ENCODE measurements at regions not wholly inside any gene's neighbourhood (a gene's known extent, or its start where the extent isn't known, plus 50 kb on each side); places are given as distances from the start of the nearest gene placed in this dataset.

DNA sequence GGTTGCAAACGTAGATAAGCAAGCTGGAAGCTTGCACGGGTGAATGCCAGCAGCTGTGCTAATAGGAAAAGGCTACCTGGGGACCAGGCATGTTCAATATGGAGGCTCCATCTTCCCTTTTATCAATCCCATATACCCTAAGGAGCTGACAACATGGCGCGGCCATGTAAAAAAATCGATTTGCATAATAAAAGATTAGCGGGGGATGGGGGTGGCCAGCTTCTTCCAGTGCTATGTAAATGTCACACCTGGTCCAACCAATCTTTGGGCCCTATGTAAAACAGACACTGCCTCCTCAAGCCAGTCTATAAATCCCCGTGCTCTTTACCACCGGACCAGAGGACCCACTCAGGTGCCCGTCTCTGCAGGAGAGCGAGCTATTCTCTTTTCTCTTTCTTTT, 128.2 kb downstream of the GPAT3 start:
- CTCF ChIA-PET, result no interaction called here
- in situ Hi-C loops (cut with HindIII; ENCODE audit: low pct_unique_long_range_greater_than_20kb, low sequenced_read_pairs), result no loop called here
- BruUV-seq (replicated peaks), result no TSS peak

DNA sequence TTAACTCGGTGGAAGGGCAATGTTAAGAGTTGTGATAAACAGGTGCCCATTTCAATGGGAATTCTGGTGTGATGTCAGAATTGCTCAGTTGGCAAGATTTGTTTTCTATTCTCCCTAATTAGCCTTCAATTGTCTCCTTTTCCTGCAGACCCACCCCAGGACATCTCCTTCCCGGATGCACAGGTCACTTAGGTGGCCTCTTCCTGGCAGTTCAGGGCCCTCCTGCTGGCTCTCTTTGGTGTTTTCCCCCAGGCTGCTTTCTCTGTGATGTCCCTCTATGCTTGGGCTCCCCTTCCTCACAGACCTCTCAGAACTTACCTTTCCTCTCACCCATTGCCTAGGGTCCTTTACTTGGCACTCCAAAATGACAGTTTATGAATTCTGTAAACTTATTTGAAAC, 126.3 kb downstream of the GPAT3 start:
- BruUV-seq (replicated peaks), result no TSS peak
- no peak for ATAC-seq

More for the DNA sequence above, 128.2 kb downstream of the GPAT3 start:
- no peak overlapping the region for H3K4me3 ChIP-seq (ENCODE audit: low read depth in 2 of 2, low read length in 2 of 2)
- TF ChIP-seq SIN3A (IDR thresholded peaks at IDR 0.05; ENCODE audit: borderline replicate concordance, insufficient read depth, low read depth, low read length) (no peak), TCF7L2 (IDR thresholded peaks at IDR 0.05; ENCODE audit: low read depth, low read length) (no peak), POLR2AphosphoS5 (IDR thresholded peaks at IDR 0.05; ENCODE audit: low read depth, low read length) (no peak)
- TF ChIP-seq, protein P1, sequence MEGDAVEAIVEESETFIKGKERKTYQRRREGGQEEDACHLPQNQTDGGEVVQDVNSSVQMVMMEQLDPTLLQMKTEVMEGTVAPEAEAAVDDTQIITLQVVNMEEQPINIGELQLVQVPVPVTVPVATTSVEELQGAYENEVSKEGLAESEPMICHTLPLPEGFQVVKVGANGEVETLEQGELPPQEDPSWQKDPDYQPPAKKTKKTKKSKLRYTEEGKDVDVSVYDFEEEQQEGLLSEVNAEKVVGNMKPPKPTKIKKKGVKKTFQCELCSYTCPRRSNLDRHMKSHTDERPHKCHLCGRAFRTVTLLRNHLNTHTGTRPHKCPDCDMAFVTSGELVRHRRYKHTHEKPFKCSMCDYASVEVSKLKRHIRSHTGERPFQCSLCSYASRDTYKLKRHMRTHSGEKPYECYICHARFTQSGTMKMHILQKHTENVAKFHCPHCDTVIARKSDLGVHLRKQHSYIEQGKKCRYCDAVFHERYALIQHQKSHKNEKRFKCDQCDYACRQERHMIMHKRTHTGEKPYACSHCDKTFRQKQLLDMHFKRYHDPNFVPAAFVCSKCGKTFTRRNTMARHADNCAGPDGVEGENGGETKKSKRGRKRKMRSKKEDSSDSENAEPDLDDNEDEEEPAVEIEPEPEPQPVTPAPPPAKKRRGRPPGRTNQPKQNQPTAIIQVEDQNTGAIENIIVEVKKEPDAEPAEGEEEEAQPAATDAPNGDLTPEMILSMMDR (IDR thresholded peaks at IDR 0.05), result no peak
- TF ChIP-seq, protein P2, sequence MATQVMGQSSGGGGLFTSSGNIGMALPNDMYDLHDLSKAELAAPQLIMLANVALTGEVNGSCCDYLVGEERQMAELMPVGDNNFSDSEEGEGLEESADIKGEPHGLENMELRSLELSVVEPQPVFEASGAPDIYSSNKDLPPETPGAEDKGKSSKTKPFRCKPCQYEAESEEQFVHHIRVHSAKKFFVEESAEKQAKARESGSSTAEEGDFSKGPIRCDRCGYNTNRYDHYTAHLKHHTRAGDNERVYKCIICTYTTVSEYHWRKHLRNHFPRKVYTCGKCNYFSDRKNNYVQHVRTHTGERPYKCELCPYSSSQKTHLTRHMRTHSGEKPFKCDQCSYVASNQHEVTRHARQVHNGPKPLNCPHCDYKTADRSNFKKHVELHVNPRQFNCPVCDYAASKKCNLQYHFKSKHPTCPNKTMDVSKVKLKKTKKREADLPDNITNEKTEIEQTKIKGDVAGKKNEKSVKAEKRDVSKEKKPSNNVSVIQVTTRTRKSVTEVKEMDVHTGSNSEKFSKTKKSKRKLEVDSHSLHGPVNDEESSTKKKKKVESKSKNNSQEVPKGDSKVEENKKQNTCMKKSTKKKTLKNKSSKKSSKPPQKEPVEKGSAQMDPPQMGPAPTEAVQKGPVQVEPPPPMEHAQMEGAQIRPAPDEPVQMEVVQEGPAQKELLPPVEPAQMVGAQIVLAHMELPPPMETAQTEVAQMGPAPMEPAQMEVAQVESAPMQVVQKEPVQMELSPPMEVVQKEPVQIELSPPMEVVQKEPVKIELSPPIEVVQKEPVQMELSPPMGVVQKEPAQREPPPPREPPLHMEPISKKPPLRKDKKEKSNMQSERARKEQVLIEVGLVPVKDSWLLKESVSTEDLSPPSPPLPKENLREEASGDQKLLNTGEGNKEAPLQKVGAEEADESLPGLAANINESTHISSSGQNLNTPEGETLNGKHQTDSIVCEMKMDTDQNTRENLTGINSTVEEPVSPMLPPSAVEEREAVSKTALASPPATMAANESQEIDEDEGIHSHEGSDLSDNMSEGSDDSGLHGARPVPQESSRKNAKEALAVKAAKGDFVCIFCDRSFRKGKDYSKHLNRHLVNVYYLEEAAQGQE (IDR thresholded peaks at IDR 0.05; ENCODE audit: insufficient read depth in 1 of 2, low read depth in 2 of 2, low read length in 1 of 2), result no peak
- intact Hi-C loops (cut with micrococcal nuclease; ENCODE audit: unreplicated experiment), result no loop called here
- DNase-seq (ENCODE audit: low read depth, low spot score), result no peak
- H3K4me1 ChIP-seq (ENCODE audit: control insufficient read depth, insufficient read depth, low read length), result no peaks in the 10 kb centered on the region
- POLR2A ChIA-PET, result no interaction called here
- ATAC-seq, result no peak
- no peaks in the 10 kb centered on the region; the same call in 1 of the 2 replicates for H3K36me3 ChIP-seq (ENCODE audit: control insufficient read depth, insufficient read depth, low read length)
- H3K27me3 ChIP-seq (ENCODE audit: control insufficient read depth, insufficient read depth, low read length), result no peaks in the 10 kb centered on the region
- no peak overlapping the region for H3K27ac ChIP-seq (ENCODE audit: low read length)
- no peaks in the 10 kb centered on the region for H3K9me3 ChIP-seq (ENCODE audit: control insufficient read depth, insufficient read depth, low read depth, low read length)

More for the DNA sequence above, 126.3 kb downstream of the GPAT3 start:
- no peaks in the 10 kb centered on the region for H3K4me1 ChIP-seq (ENCODE audit: control insufficient read depth, insufficient read depth, low read length)
- ChIA-PET POLR2A (no interaction called here), CTCF (no interaction called here)
- no peak overlapping the region for H3K4me3 ChIP-seq (ENCODE audit: low read depth in 2 of 2, low read length in 2 of 2)
- intact Hi-C loops (cut with micrococcal nuclease; ENCODE audit: unreplicated experiment), result no loop called here
- no peaks in the 10 kb centered on the region for H3K9me3 ChIP-seq (ENCODE audit: control insufficient read depth, insufficient read depth, low read depth, low read length)
- no peak overlapping the region for H3K27ac ChIP-seq (ENCODE audit: low read length)
- TF ChIP-seq, protein P1 (IDR thresholded peaks at IDR 0.05), result no peak
- TF ChIP-seq TCF7L2 (IDR thresholded peaks at IDR 0.05; ENCODE audit: low read depth, low read length), result no peak
- no peak for TF ChIP-seq SIN3A (IDR thresholded peaks at IDR 0.05; ENCODE audit: borderline replicate concordance, insufficient read depth, low read depth, low read length)
- TF ChIP-seq, protein P2 (IDR thresholded peaks at IDR 0.05; ENCODE audit: insufficient read depth in 1 of 2, low read depth in 2 of 2, low read length in 1 of 2), result no peak
- TF ChIP-seq POLR2AphosphoS5 (IDR thresholded peaks at IDR 0.05; ENCODE audit: low read depth, low read length), result no peak
- H3K27me3 ChIP-seq (ENCODE audit: control insufficient read depth, insufficient read depth, low read length), result no peaks in the 10 kb centered on the region
- no peaks in the 10 kb centered on the region; the same call in 1 of the 2 replicates for H3K36me3 ChIP-seq (ENCODE audit: control insufficient read depth, insufficient read depth, low read length)
- in situ Hi-C loops (cut with HindIII; ENCODE audit: low pct_unique_long_range_greater_than_20kb, low sequenced_read_pairs), result no loop called here
- no peak for DNase-seq (ENCODE audit: low read depth, low spot score)
